ENCODE measurements at regions not wholly inside any gene's neighbourhood (a gene's known extent, or its start where the extent isn't known, plus 50 kb on each side); places are given as distances from the start of the nearest gene placed in this dataset.

DNA sequence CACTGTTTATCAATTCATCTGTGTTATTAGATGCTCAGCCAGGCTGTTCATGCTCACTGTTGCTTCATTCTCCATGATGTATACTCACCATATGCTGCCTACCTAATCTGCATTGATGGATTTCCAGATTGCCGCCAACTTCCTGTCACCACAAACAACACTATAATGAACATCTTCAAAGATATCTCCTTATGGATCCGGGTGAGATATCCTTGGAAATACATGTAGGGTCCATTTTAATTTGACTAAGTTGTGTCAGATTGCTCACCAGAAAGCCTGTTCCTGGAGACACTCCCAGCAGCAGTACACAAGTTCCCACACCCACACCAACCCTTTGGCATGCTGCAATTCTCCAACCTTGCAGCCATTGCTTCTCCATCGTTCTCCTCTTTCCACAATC lies 547.5 kb upstream of the TNP1 start:
- no peak for TF ChIP-seq CTCF (IDR thresholded peaks at IDR 0.05)
- TF ChIP-seq EZH2 (IDR thresholded peaks at IDR 0.05; ENCODE audit: borderline replicate concordance, insufficient read depth, low read depth, low read length, poor library complexity, severe bottlenecking), result no peak
